ENCODE measurements at regions not wholly inside any gene's neighbourhood (a gene's known extent, or its start where the extent isn't known, plus 50 kb on each side); places are given as distances from the start of the nearest gene placed in this dataset.

- no peak for TF ChIP-seq CTCF (IDR thresholded peaks at IDR 0.05; ENCODE audit: insufficient read depth, low read depth, low read length)
- no peak for DNase-seq (ENCODE audit: low read depth)
Observed at GRCh38 chr1:168806952-168807351, 77.9 kb upstream of the DPT start.

DNA sequence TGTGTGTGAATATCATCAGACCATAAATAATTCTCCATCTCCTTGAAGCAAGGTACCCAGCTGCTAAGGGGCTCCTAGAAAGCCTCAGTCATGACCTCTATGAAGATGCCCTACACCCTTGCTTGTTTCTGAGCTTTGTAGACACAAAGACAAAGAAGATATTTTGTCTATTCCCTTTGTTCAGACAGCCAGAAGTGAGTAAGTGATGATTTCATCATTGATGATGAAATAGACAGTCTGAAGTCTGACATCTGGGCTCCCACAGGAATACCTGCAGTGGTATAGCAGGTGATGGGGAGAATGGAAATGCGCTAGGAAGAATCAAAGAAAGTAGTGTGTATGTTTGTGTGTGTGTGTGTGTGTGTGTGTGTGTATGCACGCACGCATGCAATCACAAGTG, 82.2 kb upstream of the DPT start:
- H3K4me3 ChIP-seq (ENCODE audit: low read depth, low read length): no peak overlapping the region
- no peak for DNase-seq (ENCODE audit: low read depth)
- no peak for TF ChIP-seq CTCF (IDR thresholded peaks at IDR 0.05; ENCODE audit: insufficient read depth, low read depth, low read length)

More at GRCh38 chr1:168806952-168807351, 77.9 kb upstream of the DPT start:
- no peak overlapping the region for H3K4me3 ChIP-seq (ENCODE audit: low read depth, low read length)

GRCh38 chr1:168819668-168820067, 90.7 kb upstream of the DPT start:
- H3K4me3 ChIP-seq (ENCODE audit: low read depth, low read length): no peak overlapping the region
- no peak for TF ChIP-seq CTCF (IDR thresholded peaks at IDR 0.05; ENCODE audit: insufficient read depth, low read depth, low read length)
- DNase-seq (ENCODE audit: low read depth): no peak

- H3K4me3 ChIP-seq (ENCODE audit: low read depth, low read length): no peak overlapping the region
- DNase-seq (ENCODE audit: low read depth): no peak
- no peak for TF ChIP-seq CTCF (IDR thresholded peaks at IDR 0.05; ENCODE audit: insufficient read depth, low read depth, low read length)
Observed at GRCh38 chr1:168821434-168821833, 92.4 kb upstream of the DPT start.

- no peak for DNase-seq (ENCODE audit: low read depth)
- TF ChIP-seq CTCF (IDR thresholded peaks at IDR 0.05; ENCODE audit: insufficient read depth, low read depth, low read length): no peak
- H3K4me3 ChIP-seq (ENCODE audit: low read depth, low read length): no peak overlapping the region
Observed at GRCh38 chr1:168822911-168823310, 93.9 kb upstream of the DPT start.

DNA sequence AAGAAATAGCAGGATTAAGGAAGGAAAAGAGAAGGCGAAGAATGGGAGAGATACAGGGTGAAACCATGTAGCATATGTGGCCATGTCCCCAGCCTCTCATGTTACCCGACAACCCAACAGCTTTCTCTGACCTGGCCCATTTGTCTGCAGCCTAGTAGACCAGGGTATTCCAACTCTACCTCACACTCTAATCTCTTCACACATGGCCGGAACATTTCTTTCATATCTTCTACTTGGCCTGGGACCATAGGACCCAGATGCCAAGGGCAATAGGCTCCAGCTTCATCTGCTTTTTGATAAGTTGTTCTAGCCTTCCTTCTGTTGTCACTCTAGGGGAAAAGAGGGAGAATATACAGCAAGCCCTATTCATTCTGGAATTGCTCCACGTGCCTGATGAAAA, 95.0 kb upstream of the DPT start:
- TF ChIP-seq CTCF (IDR thresholded peaks at IDR 0.05; ENCODE audit: insufficient read depth, low read depth, low read length): no peak
- no peak for DNase-seq (ENCODE audit: low read depth)
- no peak overlapping the region for H3K4me3 ChIP-seq (ENCODE audit: low read depth, low read length)

DNA sequence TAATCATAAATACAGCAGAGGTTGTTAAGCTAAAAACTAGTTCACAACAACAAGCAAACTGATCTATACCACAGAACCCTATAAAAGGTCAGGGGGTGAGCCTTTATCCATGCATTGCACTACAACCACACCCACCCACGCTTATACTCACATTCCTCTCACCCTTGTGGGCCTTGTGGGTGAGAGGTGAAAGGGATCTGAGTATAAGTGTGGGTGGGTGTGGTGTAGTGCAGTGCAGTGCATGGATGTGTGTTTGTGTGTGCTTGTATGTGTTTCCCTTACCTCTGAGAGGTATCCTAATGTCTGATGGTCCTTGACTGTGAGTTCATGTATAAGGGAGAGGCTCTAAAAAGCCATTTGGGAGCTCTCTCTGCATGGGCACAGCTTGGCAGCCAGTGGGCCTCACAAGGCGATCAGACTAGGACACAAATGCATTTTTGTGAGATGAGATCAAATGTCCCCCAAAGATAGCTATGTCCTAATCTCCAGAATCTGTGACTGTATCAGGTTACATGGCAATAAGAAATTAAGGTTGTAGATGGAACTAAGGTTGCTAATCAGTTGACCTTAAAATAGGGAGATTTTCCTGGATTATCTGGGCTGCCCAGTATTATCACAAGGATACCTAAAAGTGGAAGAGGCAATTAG, 95.5 kb upstream of the DPT start:
- H3K4me3 ChIP-seq (ENCODE audit: low read depth, low read length): no peak overlapping the region
- TF ChIP-seq CTCF (IDR thresholded peaks at IDR 0.05; ENCODE audit: insufficient read depth, low read depth, low read length): no peak
- no peak for DNase-seq (ENCODE audit: low read depth)
